ENCODE measurements at regions not wholly inside any gene's neighbourhood (a gene's known extent, or its start where the extent isn't known, plus 50 kb on each side); places are given as distances from the start of the nearest gene placed in this dataset.

DNA sequence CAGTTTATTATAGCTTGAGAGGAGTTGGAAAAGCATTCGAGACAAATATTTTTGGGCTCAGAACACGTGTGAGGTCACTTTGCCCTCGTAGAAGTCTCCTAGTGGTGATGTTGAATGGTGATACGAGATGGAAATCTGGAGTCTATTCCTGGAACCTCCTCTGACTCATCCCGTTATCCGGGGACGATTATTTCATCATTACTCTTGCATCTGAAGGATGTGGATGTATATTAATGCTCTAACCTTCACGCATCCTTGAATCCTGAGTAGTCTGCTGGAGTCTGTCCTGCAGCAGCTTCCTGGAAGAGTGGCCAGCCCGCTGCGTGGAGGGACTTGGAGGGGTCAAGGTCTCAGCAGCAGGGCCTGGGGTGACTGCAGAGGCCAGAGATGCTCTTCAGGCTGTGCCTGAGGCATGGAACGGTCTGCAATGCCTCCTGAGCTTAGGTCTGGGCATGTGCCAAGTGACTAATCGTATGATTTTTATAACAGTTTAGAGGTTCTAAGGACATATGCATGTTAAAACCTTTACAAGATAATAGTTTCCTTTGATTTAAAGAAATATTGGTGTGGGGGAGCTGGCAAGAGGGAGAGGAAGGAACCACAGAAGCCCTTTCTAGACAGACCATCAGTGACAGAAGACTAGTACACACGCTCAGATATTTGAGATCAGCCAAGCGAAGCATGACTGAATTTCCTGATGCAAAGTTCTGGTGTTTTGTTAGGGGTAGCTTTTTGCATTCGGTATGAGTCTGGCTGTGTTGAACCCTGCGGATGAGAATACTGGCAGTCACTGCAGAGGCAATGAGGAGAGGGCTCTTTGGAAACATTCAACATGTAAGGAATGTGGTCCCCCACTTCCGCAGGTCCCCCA lies 400.2 kb downstream of the QKI start:
- no peak for DNase-seq (ENCODE audit: low spot score)
- no peak for TF ChIP-seq CTCF (IDR thresholded peaks at IDR 0.05; ENCODE audit: extremely low read depth, missing control alignments)

- TF ChIP-seq CTCF (IDR thresholded peaks at IDR 0.05; ENCODE audit: extremely low read depth, missing control alignments) = no peak
- DNase-seq (ENCODE audit: low spot score) = no peak
These were observed 399.5 kb downstream of the QKI start for GRCh38 chr6:163813979-163814493.

DNA sequence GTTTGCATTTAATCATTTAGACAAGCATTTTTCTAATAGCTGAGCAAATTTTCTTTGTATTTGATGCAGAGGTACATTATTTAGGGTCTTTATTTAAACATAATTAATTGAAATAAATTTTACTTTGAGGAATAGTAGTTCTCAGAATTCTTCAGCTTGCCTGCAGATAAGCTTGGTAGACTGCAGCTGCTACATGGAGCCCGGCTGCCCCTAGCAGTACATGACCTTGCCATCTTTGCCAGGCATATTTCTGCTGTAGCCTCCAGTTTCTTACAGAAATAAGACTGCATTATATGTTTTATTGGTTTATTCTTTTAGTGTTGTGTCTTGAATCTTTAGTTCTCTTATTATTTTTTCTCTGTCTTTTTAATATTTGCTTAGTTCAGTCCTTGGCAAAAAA lies 396.8 kb downstream of the QKI start:
- no peak for TF ChIP-seq CTCF (IDR thresholded peaks at IDR 0.05; ENCODE audit: extremely low read depth, missing control alignments)
- DNase-seq (ENCODE audit: low spot score) = no peak

- no peak for TF ChIP-seq CTCF (IDR thresholded peaks at IDR 0.05; ENCODE audit: extremely low read depth, missing control alignments)
- no peak for DNase-seq (ENCODE audit: low spot score)
These were observed 394.8 kb downstream of the QKI start for GRCh38 chr6:163809364-163809763.

- TF ChIP-seq CTCF (IDR thresholded peaks at IDR 0.05; ENCODE audit: extremely low read depth, missing control alignments) = no peak
- no peak for DNase-seq (ENCODE audit: low spot score)
These were observed 394.4 kb downstream of the QKI start for GRCh38 chr6:163808871-163809270.

GRCh38 chr6:163808231-163808630 lies 393.7 kb downstream of the QKI start:
- TF ChIP-seq CTCF (IDR thresholded peaks at IDR 0.05; ENCODE audit: extremely low read depth, missing control alignments) = no peak
- no peak for DNase-seq (ENCODE audit: low spot score)

- DNase-seq (ENCODE audit: low spot score) = no peak
- no peak for TF ChIP-seq CTCF (IDR thresholded peaks at IDR 0.05; ENCODE audit: extremely low read depth, missing control alignments)
These were observed 392.4 kb downstream of the QKI start for GRCh38 chr6:163806755-163807499.

Measured in GM20000 (cell line).